Body of pancreas (tissue), 4 donors: ENCODE measurements at regions not wholly inside any gene's neighbourhood (a gene's known extent, or its start where the extent isn't known, plus 50 kb on each side); places are given as distances from the start of the nearest gene placed in this dataset.

Source experiments
- POLR2A ChIP-seq, 3 donors: fragments of 450-650 bp; IDR thresholded peaks; one replicate each; pipeline ENCODE4 v1.6.1; 2016; ENCODE audit warnings: antibody characterized with exemption in 3 of 3, mild to moderate bottlenecking in 2 of 3
- TF ChIP-seq, protein P1 (sequence below), 7 experiments: fragments of 450-650 bp in 4 of 7; fragments of 200-600 bp in 3 of 7; sonication (generic) in 3 of 7; IDR thresholded peaks; one replicate each; pipeline ENCODE4 v1.5.1; 2016 to 2019; ENCODE audit warnings: antibody characterized with exemption in 7 of 7

DNA sequence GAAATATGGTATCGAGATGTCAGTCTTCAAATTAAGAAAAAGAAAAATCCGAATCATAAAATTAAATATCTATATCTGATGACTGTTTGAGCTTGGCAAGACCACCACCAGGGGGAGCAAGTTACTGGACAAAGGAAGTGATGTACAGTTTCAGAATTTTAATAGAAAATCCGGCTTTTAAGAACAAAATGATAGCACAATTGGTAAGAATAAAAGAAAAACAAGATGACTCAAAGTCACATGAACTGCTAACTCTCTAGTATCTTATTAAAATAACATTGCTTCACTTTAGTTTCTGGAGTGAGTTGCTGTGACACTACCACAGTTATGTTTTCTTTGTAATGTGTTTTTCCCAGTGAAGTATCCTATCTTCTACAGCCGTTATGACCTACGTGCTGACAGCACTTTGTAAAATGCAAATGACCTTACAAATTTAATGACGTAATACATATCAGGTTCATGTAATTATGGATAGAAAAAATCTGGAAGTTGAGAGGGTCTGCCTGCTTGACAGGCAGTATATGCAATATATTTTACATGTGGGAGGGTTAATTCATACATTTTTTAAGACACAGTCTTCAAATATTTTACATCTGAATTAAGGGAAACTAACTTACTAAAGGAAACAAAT, 405.3 kb upstream of the HS3ST5 start:
- TF ChIP-seq, protein P1, sequence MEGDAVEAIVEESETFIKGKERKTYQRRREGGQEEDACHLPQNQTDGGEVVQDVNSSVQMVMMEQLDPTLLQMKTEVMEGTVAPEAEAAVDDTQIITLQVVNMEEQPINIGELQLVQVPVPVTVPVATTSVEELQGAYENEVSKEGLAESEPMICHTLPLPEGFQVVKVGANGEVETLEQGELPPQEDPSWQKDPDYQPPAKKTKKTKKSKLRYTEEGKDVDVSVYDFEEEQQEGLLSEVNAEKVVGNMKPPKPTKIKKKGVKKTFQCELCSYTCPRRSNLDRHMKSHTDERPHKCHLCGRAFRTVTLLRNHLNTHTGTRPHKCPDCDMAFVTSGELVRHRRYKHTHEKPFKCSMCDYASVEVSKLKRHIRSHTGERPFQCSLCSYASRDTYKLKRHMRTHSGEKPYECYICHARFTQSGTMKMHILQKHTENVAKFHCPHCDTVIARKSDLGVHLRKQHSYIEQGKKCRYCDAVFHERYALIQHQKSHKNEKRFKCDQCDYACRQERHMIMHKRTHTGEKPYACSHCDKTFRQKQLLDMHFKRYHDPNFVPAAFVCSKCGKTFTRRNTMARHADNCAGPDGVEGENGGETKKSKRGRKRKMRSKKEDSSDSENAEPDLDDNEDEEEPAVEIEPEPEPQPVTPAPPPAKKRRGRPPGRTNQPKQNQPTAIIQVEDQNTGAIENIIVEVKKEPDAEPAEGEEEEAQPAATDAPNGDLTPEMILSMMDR (IDR thresholded peaks at IDR 0.05), result peak; percentile 56 to 81 (median 66)
- no peak for TF ChIP-seq POLR2A (IDR thresholded peaks at IDR 0.05)
